Ishikawa (cell line): ENCODE measurements at regions not wholly inside any gene's neighbourhood (a gene's known extent, or its start where the extent isn't known, plus 50 kb on each side); places are given as distances from the start of the nearest gene placed in this dataset.

ENCODE experiments used
- CEBPB ChIP-seq: IDR thresholded peaks from 2 replicates; pipeline ENCODE4 v1.6.1; 2012
- TAF1 ChIP-seq: IDR thresholded peaks from 2 replicates; pipeline ENCODE4 v1.6.1; 2012; ENCODE audit warnings: low read depth, mild to moderate bottlenecking
- YY1 ChIP-seq: IDR thresholded peaks from 2 replicates; pipeline ENCODE4 v1.6.1; 2012; ENCODE audit warnings: low read depth

GRCh38 chr11:107183953-107184352, 165.7 kb upstream of the GUCY1A2 start:
- TF ChIP-seq CEBPB (no peak), TAF1 (no peak), YY1 (no peak)
